Occipital lobe (tissue), 1 donor: ENCODE measurements at regions not wholly inside any gene's neighbourhood (a gene's known extent, or its start where the extent isn't known, plus 50 kb on each side); places are given as distances from the start of the nearest gene placed in this dataset.

Experiments
- DNase-seq: peaks from one replicate; lab custom pipeline; 2025; lab: John Stamatoyannopoulos, UW

DNA sequence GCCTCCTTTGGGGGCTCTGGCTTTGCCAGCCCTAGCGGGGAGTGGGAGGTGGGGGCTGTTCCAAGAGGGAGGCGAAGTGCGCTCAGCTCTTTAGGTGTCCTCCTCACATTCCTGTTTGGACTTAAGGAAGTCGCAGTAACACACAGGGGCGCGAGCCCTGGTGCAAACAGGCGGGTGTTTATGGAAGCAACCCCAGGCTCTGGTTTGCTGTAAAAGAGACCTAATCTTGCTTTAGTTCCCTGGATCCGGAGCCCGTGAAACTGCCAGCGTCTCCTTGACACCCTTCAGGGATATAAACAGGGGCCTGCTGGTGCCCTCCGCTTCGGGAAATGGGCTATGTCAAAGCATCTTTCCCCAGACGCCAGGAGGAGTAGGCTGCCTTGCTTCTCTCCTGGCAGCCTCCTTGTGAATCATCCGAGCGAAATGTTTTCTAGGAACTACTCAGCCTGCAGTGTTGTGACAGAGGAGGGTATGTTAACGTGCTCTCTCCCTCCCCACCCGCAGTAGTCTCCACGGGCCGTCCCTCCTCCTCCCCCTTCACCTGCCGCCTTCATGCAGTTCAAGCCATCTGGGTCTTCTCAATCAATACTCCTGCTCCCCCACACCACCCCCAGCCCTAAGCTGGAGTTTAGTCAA is 168.0 kb upstream of the LRFN2 start:
- DNase-seq, result peak; percentile 51

DNA sequence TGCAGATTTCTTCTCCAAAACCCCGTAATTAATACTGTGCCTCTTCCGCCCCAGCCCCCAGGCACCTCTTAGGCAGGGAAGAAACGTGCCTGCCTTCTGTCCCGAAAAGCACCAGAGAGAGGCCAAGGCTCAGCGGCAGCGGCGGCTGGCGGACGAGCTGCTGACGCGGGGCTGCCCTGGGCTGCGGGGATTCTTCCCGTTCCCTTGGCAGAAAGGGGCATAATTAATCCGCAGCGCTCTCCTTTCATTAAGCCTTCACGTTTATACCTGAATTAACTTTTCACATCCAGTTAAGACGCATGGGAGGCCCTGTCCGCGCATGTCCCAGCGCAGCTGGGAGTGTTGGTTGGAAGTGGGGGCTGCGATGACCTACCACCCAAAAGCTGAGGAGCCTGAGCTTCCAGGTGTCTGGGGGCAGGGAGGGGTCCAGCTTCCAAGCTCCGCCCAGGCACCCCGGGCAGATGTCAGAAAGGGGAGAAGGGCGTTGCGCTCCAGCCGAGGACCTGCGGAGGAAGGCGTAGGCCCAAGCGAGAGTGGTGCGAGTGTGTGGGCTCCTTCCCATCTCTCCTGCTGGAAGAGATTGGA is 167.4 kb upstream of the LRFN2 start:
- no peak for DNase-seq

DNA sequence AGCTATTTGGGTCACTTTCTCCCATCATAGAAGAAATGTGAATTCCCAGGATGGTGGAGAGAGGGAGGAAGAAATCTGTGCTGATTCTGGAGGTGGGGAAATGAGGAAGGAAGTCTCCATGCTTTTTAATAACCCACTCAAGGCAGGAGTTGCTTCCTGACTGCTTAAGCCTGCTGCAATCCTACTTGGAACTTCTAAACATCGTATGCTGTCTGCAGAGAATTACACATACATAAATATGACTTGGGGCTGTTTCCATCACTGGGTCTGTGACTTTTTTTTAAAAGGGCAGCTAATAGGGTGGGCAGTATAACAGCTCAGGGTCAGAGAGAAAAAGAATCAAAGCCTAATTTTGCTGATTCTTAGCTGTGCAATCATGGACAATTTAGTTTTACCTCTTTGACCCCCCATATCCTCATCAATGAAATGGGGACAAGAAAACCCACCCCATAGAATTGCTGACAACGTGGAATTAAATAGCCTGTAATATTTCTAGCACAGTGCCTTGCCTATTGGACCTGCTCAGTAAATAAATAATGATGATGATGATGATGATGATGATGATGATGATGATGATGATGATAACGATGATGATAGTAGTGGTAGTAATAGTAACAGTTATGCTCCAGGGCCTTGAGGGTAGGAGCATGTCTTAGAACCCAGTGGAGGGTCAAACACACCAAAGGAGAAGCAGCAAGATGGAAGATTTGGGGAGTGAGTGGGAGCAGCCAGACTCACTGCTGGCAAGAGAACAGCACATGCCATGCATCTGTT is 166.7 kb upstream of the LRFN2 start:
- no peak for DNase-seq

DNA sequence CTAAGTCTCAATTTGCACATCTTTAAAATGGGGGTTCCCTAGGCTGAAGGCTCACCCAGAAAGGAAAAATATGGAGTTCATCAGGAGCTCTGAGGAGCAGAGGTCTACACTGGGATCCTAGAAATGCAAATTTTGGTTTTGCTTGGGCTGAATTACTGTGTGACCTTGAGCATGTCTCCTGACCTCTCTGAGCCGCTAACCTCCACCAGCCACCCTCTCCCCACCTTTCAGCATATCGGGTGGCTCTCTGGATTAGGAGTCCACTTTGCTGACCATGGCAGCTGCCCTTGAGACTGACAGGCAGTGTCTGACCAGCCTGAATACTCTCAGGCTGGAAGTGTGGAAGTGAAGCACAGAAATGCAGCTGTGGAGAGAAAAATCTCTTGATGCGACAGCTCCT is 165.9 kb upstream of the LRFN2 start:
- no peak for DNase-seq

DNA sequence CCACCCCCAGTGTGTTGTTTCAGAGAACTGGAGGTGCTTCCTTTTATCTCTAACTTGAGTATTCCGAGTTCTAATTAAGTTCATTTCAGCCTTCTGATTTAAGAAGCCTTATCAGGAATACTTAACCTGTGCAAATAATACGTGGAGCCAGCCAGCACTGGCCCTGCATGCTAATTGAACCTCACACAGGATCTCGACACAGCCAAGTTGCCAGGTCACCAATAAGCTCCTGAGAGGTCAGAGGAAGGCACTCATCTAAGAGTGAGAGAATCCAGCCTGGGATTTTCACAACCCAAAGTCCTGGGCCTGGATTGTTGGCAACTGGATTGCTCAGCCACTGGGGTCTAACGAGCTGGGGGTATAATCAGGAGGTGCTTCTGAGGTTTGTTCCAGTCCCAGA is 157.7 kb upstream of the LRFN2 start:
- no peak for DNase-seq

DNA sequence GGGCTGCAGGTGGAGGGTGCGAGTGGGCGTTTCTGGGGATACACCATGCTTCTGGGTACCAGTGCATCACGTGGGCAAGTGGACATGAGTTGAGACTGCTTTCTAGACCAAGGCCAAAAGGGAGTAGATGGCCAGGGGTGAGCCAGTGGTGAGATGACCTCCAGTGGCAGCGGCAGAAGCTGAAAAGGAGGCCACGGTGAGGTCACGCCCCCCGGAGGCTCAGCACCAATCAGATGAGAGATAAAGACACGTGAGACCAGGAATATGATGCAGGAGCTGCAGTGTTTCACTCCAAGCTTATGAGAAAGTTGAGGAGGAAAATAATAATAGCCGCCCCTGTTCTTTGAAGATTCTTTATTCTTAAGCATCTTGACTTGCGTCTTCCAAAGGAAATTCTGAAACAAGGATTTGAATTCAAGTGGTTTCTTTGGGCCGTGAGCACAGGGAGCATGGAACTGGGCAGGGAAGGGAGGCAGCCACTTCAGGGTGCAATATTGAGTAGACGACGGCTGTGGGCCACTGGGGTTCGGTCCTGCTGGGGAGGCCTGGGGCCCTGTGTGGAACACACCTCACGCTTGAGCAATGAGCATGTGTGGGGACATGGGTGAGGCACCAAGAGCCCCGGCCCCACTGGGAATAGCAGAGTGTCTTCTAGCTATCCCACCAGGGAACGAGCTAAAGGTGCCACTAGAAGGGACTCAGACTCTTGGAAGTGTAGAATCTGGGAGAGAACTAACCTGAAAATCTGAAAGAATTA is 156.7 kb upstream of the LRFN2 start:
- DNase-seq, result no peak

DNA sequence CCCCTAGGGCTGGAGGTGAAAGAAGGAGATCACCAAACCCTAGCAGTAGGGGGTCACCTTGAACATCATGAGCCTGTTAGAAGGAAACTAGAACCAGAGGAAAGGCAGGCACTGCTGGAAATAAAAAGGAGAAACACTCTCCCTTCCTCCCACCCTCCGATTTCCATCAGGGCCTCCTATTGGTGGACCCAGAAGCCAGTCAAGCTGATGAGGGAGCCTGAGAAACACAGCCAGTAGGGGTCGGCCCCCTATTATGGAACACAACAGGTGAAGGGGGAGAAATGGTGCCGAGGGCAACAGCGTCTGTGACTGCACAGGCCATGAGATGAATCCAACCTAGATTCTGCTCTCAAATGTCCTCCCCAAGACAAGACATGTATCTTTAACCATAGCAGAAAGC is 156.1 kb upstream of the LRFN2 start:
- no peak for DNase-seq

DNA sequence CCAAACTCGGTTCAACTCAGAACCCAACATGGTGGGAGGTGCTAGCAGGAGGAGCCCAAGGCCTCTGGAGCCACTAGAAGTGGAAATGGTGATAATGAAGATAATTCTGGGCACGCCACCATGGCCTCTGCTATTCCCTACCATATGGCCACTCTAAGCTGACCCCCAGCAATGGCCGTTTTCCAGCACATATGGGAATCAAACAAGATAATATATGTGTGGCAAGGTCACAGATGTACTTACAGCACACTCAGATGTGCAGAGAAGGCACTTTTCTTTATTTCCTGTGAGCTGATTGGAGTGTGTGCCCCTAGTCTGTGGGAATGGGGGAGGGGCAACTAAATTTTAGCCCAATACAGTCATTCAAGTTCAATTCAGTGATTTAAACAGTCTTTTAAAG is 153.4 kb upstream of the LRFN2 start:
- no peak for DNase-seq

DNA sequence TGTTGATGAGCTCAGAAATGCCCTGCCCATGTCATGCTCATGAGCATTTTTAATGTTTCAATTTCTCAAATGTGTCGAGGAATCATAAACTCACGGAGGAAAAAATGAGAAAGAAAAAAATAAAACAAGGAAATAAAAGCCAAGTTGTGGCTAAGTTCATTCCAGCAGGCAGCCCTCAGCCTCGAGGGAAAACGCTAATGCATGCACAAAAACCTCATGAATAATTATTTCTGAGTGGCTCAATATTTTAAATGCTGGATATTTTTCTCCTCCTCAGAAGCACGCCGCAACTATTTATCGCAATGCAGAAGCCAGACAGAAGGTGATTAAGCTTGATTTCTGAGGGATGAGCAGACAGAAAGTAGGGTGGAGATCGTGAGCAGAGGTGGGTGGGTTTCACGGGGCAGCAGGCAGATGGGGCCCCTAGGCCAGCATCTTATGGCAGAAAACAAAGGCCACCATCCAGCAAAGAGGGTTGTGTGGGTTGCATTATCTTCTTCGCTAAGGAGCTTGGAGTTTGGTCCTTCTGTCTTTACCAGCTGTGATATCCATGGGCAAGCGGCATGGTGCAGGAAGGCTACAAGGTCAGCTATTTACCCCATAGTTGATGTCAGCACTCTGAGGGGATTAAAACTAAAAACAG is 151.5 kb upstream of the LRFN2 start:
- no peak for DNase-seq

DNA sequence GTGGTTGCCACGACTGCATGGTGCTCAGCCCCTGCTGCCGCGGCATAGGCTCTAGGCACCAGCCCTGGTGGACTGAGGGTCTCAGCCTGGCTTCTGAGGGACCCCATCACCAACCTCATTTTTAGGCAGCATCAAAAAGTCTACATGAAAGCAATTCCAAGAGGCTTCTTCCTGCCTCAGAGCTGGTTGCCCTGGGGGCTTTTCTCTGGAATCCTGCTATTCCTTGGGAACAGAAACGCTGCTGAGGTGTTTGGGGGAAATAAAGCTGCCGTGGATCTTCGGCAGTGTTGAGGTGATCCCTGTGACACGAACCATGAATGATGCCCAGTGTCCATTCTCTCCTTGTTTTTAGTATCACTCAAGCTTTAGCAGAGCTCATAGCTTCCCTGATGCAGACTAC is 148.4 kb upstream of the LRFN2 start:
- no peak for DNase-seq

DNA sequence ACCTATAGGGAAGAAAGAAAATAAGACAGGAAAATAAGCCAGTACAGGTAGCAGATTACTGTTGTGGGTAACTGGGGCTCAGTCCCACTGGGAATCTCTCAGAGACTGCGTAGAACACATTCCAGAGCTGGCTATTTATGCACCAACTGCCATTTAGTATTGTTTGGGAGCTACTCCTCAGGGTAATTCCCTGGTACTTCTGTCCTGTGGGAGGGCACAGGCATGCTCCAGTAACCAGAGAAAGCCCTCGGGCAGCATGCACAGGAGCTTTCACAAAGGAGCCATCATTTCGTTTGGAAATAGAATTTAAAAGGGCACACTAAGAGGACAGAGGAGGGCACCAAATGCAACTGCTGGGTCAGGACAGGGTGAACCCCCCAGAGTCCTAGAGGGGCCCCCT is 148.0 kb upstream of the LRFN2 start:
- no peak for DNase-seq

DNA sequence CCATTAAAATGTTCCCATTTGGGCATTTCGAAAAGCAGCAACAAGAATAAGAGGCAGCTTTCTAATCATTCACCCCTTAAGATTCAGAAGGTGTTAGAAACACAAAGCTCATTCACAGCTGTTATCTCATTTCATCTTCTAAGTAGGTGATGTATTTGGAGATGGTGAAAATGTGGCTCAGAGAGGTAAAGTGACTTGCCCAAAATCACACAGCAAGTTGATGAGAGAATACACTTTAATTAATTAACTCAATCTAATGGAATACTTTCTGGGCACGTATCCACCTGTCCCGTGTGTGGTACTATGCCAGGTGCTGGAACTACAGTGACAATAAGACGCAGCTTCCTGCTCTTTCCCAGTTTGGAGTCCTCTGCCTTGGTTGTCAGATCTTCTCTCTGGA is 147.4 kb upstream of the LRFN2 start:
- no peak for DNase-seq

DNA sequence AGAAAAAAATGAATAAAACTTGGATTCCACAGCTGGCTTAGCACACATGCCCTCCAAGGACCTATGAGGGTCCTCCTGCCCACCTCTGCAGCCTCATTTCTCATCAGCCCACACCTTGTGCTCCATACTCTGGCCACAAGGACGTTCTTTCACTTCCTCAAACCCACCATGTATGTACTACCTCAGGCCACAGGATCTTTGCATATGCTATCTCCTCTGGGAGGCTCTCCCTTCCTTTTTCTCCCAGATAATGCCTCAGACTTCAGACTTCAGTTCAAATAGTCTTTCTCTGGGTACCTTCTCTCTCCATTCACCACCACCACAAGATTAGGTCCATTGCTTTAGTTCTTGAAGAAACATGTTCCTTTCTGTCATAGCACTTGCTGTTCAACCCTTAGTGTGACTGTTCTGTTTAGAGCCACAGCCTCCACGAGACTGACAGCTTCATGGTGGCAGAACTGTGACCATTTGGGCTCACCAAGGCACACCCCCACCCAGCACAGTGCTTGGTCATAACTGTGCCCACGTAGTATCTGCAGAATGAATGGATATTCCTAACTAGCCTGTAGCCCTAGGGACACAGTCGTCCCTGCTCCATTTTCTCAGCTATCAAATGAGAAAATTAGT is 146.7 kb upstream of the LRFN2 start:
- DNase-seq, result no peak

DNA sequence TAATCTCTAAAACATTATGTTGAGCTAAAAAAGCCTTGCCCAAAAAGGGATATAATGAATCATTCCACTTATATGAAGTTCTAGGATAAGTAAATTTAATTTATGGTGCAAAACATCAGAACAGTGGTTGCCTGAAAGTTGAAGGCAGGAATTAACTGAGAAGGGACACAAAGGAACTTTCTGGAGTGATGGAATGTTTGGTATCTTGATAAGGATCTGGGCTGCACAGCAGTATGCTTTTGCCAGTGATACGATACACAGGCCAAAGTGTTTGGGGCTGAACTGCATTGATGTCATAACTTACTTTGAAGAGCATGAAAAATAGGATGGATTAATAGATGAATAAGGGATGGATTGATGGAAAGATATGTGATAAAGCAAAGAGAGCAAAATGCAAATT is 146.1 kb upstream of the LRFN2 start:
- no peak for DNase-seq

DNA sequence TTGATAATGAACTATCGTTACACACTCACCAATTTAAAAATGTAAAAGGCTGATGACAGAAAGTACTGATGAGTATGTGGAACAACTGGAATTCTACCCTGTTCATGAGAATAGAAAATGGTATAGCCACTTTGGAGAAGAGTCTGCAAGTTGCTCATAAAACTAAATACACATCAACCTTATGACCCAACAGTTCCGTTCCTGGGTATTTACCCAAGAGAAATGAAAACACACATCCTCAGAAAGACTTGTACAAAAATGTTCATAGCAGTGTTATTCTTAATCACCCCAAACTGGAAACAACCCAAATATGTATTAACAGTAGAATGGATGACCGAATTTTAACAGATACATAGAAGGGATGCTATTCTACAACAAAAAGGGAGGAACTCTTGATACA is 145.7 kb upstream of the LRFN2 start:
- no peak for DNase-seq

DNA sequence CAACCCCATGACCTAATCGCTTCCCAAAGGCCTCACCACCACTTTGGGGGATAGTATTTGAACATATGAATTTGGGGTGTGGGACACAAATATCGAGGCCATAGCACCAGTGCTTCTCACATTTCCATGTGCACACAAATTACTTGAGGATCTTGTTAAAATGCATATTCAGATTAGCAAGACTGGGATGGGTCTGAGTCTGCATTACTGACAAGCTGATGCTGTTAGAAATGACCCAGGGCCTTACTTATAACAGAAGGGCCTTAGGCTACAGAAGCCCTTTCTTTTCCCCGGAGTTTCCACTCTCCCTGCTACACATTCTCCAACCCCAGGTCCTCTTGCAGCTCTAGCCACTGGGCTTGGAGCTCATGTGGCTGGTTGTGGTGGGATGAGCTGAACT is 141.5 kb upstream of the LRFN2 start:
- DNase-seq, result no peak

DNA sequence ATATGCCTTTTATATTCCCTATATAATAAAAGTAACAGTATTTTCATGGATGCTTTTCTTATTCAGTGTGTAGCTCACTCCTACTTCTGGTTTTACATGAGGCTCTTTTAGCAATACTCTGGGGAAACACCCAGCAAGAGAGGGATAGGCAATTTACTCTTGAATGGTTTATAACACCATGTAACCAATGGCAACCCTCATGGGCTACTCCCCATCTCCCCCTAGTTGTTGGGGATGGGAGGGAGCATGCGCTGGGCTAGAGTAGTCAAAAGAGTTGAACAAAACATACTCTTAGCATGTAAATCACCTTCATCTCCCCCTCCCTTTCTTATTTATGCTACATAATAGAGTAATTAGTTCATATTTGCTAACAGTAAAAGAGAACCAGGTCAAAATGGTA is 140.1 kb upstream of the LRFN2 start:
- no peak for DNase-seq

DNA sequence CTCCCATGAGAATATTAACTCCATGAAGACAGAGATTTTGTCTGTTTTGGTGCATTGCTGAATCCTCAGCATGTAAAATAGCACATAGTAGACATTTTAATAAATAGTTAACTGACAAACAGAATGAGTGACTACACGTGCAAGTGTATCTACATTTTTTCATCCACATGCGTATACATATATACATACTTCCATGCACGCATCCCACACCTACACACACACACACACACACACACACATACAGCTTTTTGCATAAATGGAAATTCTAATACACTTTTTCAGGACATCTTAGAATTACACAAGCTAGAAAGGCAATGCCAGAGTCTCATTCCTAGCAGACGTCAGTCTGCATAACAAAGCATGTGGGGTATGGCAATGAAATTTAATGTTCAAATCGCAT is 139.7 kb upstream of the LRFN2 start:
- DNase-seq, result no peak

DNA sequence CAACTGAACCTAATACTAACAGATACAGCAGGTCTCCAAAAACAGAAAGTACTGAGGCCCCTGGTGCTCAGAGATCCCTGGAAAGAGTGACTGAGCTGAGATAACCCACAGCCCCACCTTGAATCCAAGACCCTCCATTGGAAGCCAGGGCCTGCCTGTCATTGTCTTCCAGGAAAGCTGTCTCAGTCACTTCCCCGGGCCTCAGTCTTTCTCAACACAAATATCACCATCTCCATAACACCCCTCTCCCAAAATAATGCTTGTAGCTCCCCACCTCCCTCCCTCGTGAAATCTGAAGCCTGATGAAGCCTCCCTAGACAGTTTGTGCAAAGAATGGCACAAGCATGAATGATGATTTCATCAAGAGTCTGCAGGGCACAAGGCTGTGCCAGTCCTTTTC is 138.2 kb upstream of the LRFN2 start:
- DNase-seq, result no peak

DNA sequence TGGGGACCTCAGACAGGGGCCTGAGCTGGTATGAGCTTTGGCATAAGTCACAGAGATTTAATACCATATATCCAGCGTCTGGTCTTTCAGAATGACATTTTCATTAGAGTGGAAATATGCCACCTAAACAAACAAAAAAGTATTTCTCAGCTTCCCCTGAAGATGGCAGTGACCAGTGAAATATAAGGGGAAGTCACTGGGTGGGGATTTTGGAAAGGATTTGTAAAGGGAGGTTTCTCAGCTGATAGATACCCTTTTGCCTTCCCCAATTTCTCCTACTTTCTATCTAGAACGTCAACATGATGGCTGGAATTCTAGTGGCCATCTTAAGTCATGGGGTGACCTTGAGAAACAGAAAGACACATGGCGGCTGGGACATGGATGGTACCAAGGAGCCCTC is 137.7 kb upstream of the LRFN2 start:
- no peak for DNase-seq

DNA sequence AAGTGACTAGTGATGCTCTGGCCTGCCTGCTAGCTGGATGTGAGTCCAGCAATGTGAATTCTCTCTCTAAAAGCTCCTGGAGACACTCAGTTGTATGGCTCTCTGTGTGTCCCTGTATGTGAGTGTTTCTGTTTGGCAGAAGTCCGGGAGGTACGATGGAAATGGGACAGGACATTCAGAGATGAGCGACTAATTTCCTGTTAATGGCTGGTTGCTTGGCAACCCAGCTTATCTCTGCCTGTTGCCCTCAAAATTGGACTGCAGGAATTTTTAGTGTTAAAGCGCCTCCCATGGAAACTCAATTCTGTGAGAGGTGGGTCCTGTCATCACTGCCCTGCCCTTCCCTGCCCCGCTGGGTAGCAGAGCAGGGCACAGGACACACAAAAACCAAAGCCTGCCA is 136.8 kb upstream of the LRFN2 start:
- DNase-seq, result no peak
